ENCODE measurements at regions not wholly inside any gene's neighbourhood (a gene's known extent, or its start where the extent isn't known, plus 50 kb on each side); places are given as distances from the start of the nearest gene placed in this dataset.

DNA sequence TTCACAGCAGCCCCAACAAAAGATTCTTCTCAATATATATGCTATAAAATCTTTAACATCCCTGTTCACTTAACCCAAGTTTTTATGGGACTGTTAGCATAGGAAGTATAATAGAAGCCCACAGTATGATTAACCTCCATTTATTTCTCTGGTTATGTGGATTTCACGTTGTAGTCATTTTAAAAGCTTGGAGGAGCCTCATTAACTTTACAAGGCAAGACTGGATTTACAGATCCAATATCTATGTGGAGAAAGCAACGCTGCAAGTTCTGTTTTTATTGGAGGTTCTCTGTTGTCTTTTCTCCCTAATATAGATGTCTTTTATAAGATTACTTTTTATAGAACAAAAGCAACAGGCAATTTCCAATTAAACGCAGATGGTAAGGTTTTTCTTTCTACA lies 114.9 kb upstream of the SYT4 start:
- Histone ChIP-seq H3K9me3 (ENCODE audit: control insufficient read depth, low read depth, low read length) (no peaks in the 10 kb centered on the region), H3K9me1 (ENCODE audit: control insufficient read depth, extremely low read depth, insufficient read depth, low read length) (no peaks in the 10 kb centered on the region), H3K27me3 (ENCODE audit: control insufficient read depth, extremely low read depth, insufficient read depth, low read length) (no peaks in the 10 kb centered on the region), H3K27ac (ENCODE audit: control insufficient read depth, insufficient read depth, low read length) (no peak overlapping the region), H3K79me2 (ENCODE audit: control insufficient read depth, insufficient read depth, low read length) (no peaks in the 10 kb centered on the region), H4K20me1 (ENCODE audit: control insufficient read depth, extremely low read depth, insufficient read depth, low read length) (no peaks in the 10 kb centered on the region), H3K4me1 (ENCODE audit: control insufficient read depth, extremely low read depth, insufficient read depth, low read length) (no peaks in the 10 kb centered on the region), H3K4me3 (ENCODE audit: control insufficient read depth in 2 of 3, extremely low read depth in 1 of 3, insufficient read depth in 2 of 3, low read depth in 1 of 3, low read length in 3 of 3) (no peak overlapping the region), H2AFZ (ENCODE audit: control insufficient read depth, low read length) (no peak overlapping the region), H3K36me3 (ENCODE audit: control insufficient read depth in 2 of 2, extremely low read depth in 1 of 2, insufficient read depth in 2 of 2, low read length in 2 of 2) (no peaks in the 10 kb centered on the region), H3K9ac (ENCODE audit: control insufficient read depth, extremely low read depth, insufficient read depth, low read length) (no peak overlapping the region), H3K4me2 (ENCODE audit: control insufficient read depth, extremely low read depth, insufficient read depth, low read depth, low read length) (no peak overlapping the region)
- FAIRE-seq (no peak), DNase-seq (ENCODE audit: low read depth, low spot score) (no peak)
- dilution Hi-C loops (cut with MboI; ENCODE audit: extremely low pct_ligation_motif_present, low sequenced_read_pairs) = no loop called here
- TF ChIP-seq EZH2 (IDR thresholded peaks at IDR 0.05; ENCODE audit: low read length) = no peak
- TF ChIP-seq, protein P1, sequence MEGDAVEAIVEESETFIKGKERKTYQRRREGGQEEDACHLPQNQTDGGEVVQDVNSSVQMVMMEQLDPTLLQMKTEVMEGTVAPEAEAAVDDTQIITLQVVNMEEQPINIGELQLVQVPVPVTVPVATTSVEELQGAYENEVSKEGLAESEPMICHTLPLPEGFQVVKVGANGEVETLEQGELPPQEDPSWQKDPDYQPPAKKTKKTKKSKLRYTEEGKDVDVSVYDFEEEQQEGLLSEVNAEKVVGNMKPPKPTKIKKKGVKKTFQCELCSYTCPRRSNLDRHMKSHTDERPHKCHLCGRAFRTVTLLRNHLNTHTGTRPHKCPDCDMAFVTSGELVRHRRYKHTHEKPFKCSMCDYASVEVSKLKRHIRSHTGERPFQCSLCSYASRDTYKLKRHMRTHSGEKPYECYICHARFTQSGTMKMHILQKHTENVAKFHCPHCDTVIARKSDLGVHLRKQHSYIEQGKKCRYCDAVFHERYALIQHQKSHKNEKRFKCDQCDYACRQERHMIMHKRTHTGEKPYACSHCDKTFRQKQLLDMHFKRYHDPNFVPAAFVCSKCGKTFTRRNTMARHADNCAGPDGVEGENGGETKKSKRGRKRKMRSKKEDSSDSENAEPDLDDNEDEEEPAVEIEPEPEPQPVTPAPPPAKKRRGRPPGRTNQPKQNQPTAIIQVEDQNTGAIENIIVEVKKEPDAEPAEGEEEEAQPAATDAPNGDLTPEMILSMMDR (optimal IDR thresholded peaks at IDR 0.05 in 1 of 3, IDR thresholded peaks at IDR 0.05 in 1 of 3, conservative IDR thresholded peaks at IDR 0.05 in 1 of 3; ENCODE audit: extremely low read depth in 1 of 3, insufficient read depth in 2 of 3, low read length in 3 of 3) = no peak

DNA sequence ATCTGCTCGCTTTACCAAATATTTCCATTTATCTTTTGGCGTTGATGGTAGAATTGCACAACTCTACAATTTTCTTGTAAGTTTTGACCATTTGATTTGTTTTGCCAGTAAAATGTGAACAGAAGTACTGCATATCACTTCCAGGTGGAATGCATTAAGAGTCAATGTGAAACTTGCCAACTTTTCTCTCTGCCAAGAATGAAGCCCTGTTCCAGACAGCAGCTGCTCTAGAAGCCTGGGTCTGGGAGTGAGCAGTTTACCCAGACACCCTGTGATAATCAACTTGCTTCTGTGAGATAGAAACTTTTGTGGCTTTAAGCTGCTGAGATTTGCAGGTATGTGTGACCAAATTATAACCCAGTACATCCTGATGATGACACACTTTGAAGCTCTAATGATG lies 115.9 kb upstream of the SYT4 start:
- Histone ChIP-seq H3K36me3 (ENCODE audit: control insufficient read depth in 2 of 2, extremely low read depth in 1 of 2, insufficient read depth in 2 of 2, low read length in 2 of 2) (no peaks in the 10 kb centered on the region), H3K27ac (ENCODE audit: control insufficient read depth, insufficient read depth, low read length) (no peak overlapping the region), H3K4me3 (ENCODE audit: control insufficient read depth in 2 of 3, extremely low read depth in 1 of 3, insufficient read depth in 2 of 3, low read depth in 1 of 3, low read length in 3 of 3) (no peak overlapping the region), H3K9me1 (ENCODE audit: control insufficient read depth, extremely low read depth, insufficient read depth, low read length) (no peaks in the 10 kb centered on the region), H3K9ac (ENCODE audit: control insufficient read depth, extremely low read depth, insufficient read depth, low read length) (no peak overlapping the region), H3K4me2 (ENCODE audit: control insufficient read depth, extremely low read depth, insufficient read depth, low read depth, low read length) (no peak overlapping the region), H3K9me3 (ENCODE audit: control insufficient read depth, low read depth, low read length) (no peaks in the 10 kb centered on the region), H3K79me2 (ENCODE audit: control insufficient read depth, insufficient read depth, low read length) (no peaks in the 10 kb centered on the region), H3K27me3 (ENCODE audit: control insufficient read depth, extremely low read depth, insufficient read depth, low read length) (no peaks in the 10 kb centered on the region), H4K20me1 (ENCODE audit: control insufficient read depth, extremely low read depth, insufficient read depth, low read length) (no peaks in the 10 kb centered on the region), H2AFZ (ENCODE audit: control insufficient read depth, low read length) (no peak overlapping the region), H3K4me1 (ENCODE audit: control insufficient read depth, extremely low read depth, insufficient read depth, low read length) (no peaks in the 10 kb centered on the region)
- dilution Hi-C loops (cut with MboI; ENCODE audit: extremely low pct_ligation_motif_present, low sequenced_read_pairs) = no loop called here
- no peak for DNase-seq (ENCODE audit: low read depth, low spot score)
- FAIRE-seq = no peak
- TF ChIP-seq EZH2 (IDR thresholded peaks at IDR 0.05; ENCODE audit: low read length) = no peak
- TF ChIP-seq, protein P1 (optimal IDR thresholded peaks at IDR 0.05 in 1 of 3, IDR thresholded peaks at IDR 0.05 in 1 of 3, conservative IDR thresholded peaks at IDR 0.05 in 1 of 3; ENCODE audit: extremely low read depth in 1 of 3, insufficient read depth in 2 of 3, low read length in 3 of 3) = no peak

Data from keratinocyte (primary cell).